Uterus (tissue), 3 donors: ENCODE measurements at regions not wholly inside any gene's neighbourhood (a gene's known extent, or its start where the extent isn't known, plus 50 kb on each side); places are given as distances from the start of the nearest gene placed in this dataset.

Experiments
- DNase-seq, 2 donors: peaks; one replicate each; pipeline ENCODE4 v3.0.0-alpha.2; 2019 to 2020
- H3K27ac ChIP-seq, 2 donors: fragments of 200-600 bp; sonication (generic); 1 replicate in 1 of 2; 2 replicates in 1 of 2; pipeline ENCODE4 v1.5.1; 2016 to 2018
- H3K27me3 ChIP-seq, 2 donors: fragments of 200-600 bp; sonication (generic); one replicate each; pipeline ENCODE4 v1.5.1; 2018 to 2019; ENCODE audit warnings: control low read depth in 1 of 2
- H3K36me3 ChIP-seq, 2 donors: fragments of 200-600 bp; sonication (generic); one replicate each; pipeline ENCODE4 v1.5.1; 2019; ENCODE audit warnings: control low read depth in 1 of 2
- H3K4me1 ChIP-seq, 2 donors: fragments of 200-600 bp; sonication (generic); one replicate each; pipeline ENCODE4 v1.5.1; 2018 to 2019; ENCODE audit warnings: control low read depth in 1 of 2
- H3K4me3 ChIP-seq, 2 donors: fragments of 200-600 bp; sonication (generic); 1 replicate in 1 of 2; 2 replicates in 1 of 2; pipeline ENCODE4 v1.5.1; 2018 to 2019; ENCODE audit warnings: mild to moderate bottlenecking in 1 of 2
- H3K9me3 ChIP-seq, 2 donors: fragments of 200-600 bp; sonication (generic); one replicate each; pipeline ENCODE4 v1.5.1; 2019; ENCODE audit warnings: control low read depth in 1 of 2
- CTCF ChIP-seq, 4 experiments: fragments of 200-600 bp in 2 of 4; fragments of 450-650 bp in 2 of 4; sonication (generic) in 2 of 4; IDR thresholded peaks; one replicate each; pipeline ENCODE4 v1.5.1; 2016 to 2019; ENCODE audit warnings: antibody characterized with exemption in 4 of 4, mild to moderate bottlenecking in 2 of 4, moderate library complexity in 1 of 4
- POLR2A ChIP-seq, 2 donors: fragments of 450-650 bp; IDR thresholded peaks; one replicate each; pipeline ENCODE4 v1.6.1; 2016; ENCODE audit warnings: antibody characterized with exemption in 2 of 2, mild to moderate bottlenecking in 1 of 2, moderate library complexity in 1 of 2
- intact Hi-C: fragments of 100-400 bp; cut with DNase I; formaldehyde crosslinking; loops from one replicate; pipeline ENCODE4 v1.15.1; 2023; ENCODE audit warnings: low total_unique reads
- donor health status: DM: yes; HTN: yes; CAD: no.

DNA sequence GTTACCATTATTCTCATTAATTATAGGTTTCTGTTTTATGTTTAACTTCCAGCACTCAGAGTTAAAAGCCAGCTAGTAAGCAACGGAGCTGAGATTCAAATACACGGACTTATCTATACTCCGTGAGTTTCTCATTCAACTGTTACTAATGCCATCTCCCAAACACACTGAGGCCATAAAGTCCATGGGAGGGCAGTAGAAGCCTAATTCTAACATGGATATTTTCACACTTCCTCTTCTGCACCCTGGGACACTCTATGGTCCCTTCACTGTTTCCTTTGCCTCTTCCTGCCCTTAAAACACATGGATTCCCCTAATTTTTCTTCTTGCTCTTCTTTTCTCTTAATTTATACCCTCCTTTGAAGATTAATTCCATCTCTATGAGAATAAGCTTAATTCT, 245.0 kb downstream of the KLF13 start:
- no peaks in the 10 kb centered on the region for H3K36me3 ChIP-seq
- H3K4me1 ChIP-seq, result no peaks in the 10 kb centered on the region
- TF ChIP-seq CTCF (IDR thresholded peaks at IDR 0.05), result no peak
- TF ChIP-seq POLR2A (IDR thresholded peaks at IDR 0.05), result no peak
- DNase-seq, result no peak
- H3K27me3 ChIP-seq, result no peaks in the 10 kb centered on the region
- no peak overlapping the region for H3K27ac ChIP-seq
- no peaks in the 10 kb centered on the region for H3K9me3 ChIP-seq
- H3K4me3 ChIP-seq, result no peak overlapping the region
- intact Hi-C loops, result no loop called here

DNA sequence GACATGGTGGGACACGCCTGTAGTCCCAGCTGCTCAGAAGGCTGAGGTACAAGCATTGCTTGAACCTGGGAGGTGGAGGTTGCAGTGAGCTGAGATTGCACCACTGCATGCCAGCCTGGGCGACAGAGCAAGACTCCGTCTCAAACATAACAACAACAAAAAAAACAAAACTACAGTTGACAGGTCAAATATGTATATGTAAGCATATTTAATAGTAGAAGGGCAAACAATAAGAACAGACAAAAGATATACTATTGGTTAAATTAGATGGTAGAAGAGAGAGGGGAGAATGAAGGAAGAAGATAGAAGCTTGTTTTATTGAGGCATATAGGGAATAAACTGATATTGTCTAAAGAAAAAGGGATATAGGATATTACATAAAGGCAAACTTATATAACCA, 247.1 kb downstream of the KLF13 start:
- no peak overlapping the region for H3K4me3 ChIP-seq
- DNase-seq, result no peak
- intact Hi-C loops, result no loop called here
- H3K4me1 ChIP-seq, result no peaks in the 10 kb centered on the region
- H3K9me3 ChIP-seq, result no peaks in the 10 kb centered on the region
- H3K27me3 ChIP-seq, result no peaks in the 10 kb centered on the region
- no peak overlapping the region for H3K27ac ChIP-seq
- TF ChIP-seq CTCF (IDR thresholded peaks at IDR 0.05), result no peak
- no peak for TF ChIP-seq POLR2A (IDR thresholded peaks at IDR 0.05)
- H3K36me3 ChIP-seq, result no peaks in the 10 kb centered on the region

GRCh38 chr15:31574766-31575165, 248.1 kb downstream of the KLF13 start:
- Histone ChIP-seq H3K9me3 (no peaks in the 10 kb centered on the region), H3K4me1 (no peaks in the 10 kb centered on the region), H3K27me3 (no peaks in the 10 kb centered on the region), H3K27ac (peak overlapping the region in 1 of 2 donors; percentile 48), H3K4me3 (no peak overlapping the region), H3K36me3 (no peaks in the 10 kb centered on the region)
- intact Hi-C loops, result no loop called here
- no peak for DNase-seq
- no peak for TF ChIP-seq POLR2A (IDR thresholded peaks at IDR 0.05)
- no peak for TF ChIP-seq CTCF (IDR thresholded peaks at IDR 0.05)

GRCh38 chr15:31577108-31577507, 250.5 kb downstream of the KLF13 start:
- Histone ChIP-seq H3K27me3 (no peaks in the 10 kb centered on the region), H3K4me1 (no peaks in the 10 kb centered on the region), H3K36me3 (no peaks in the 10 kb centered on the region), H3K4me3 (no peak overlapping the region), H3K9me3 (no peaks in the 10 kb centered on the region), H3K27ac (no peak overlapping the region)
- no peak for DNase-seq
- no peak for TF ChIP-seq CTCF (IDR thresholded peaks at IDR 0.05)
- TF ChIP-seq POLR2A (IDR thresholded peaks at IDR 0.05), result no peak
- intact Hi-C loops, result no loop called here

DNA sequence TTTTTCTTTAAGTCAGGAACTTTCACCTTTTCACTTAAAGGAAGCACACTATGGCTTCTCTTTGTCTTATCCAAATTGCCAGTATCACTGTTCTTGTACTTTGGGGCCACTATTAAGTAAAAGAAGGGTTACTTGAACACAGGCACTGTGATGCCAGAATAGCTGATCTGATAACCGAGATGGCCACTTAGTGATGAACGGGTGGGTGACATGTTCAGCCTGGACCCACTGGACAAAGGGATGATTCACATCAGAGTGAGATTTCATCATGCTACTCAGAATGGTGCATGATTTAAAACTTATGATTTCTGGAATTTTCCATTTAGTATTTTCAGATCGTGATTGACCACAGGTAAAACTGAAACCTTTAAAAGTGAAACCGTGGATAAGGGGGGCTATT, 252.6 kb downstream of the KLF13 start:
- Histone ChIP-seq H3K9me3 (no peaks in the 10 kb centered on the region), H3K4me1 (no peaks in the 10 kb centered on the region), H3K27ac (no peak overlapping the region), H3K27me3 (no peaks in the 10 kb centered on the region), H3K36me3 (no peaks in the 10 kb centered on the region), H3K4me3 (no peak overlapping the region)
- DNase-seq, result no peak
- intact Hi-C loops, result no loop called here
- TF ChIP-seq CTCF (IDR thresholded peaks at IDR 0.05), result no peak
- TF ChIP-seq POLR2A (IDR thresholded peaks at IDR 0.05), result no peak
